Ascending aorta (tissue), 2 donors: ENCODE measurements at regions not wholly inside any gene's neighbourhood (a gene's known extent, or its start where the extent isn't known, plus 50 kb on each side); places are given as distances from the start of the nearest gene placed in this dataset.

ENCODE experiments used
- DNase-seq, 2 donors: peaks; one replicate each; pipeline ENCODE4 v3.0.0-alpha.2; 2019; ENCODE audit warnings: low spot score in 2 of 2
- H3K27ac ChIP-seq, 2 donors: fragments of 200-600 bp; sonication (generic); one replicate each; pipeline ENCODE4 v1.5.1; 2016 to 2017; ENCODE audit warnings: mild to moderate bottlenecking in 1 of 2
- H3K27me3 ChIP-seq: fragments of 200-600 bp; sonication (generic); one replicate; pipeline ENCODE4 v1.5.1; 2017
- H3K36me3 ChIP-seq, 2 donors: fragments of 200-600 bp; sonication (generic); one replicate each; pipeline ENCODE4 v1.5.1; 2016
- H3K4me1 ChIP-seq, 2 donors: fragments of 200-600 bp; sonication (generic); one replicate each; pipeline ENCODE4 v1.5.1; 2016 to 2017; ENCODE audit warnings: mild to moderate bottlenecking in 1 of 2
- H3K4me3 ChIP-seq, 2 donors: fragments of 200-600 bp; sonication (generic); one replicate each; pipeline ENCODE4 v1.5.1; 2016 to 2017; ENCODE audit warnings: mild to moderate bottlenecking in 1 of 2
- H3K9me3 ChIP-seq, 2 donors: fragments of 200-600 bp; sonication (generic); one replicate each; pipeline ENCODE4 v1.5.1; 2016
- intact Hi-C: fragments of 100-400 bp; cut with DNase I; formaldehyde crosslinking; loops from one replicate; pipeline ENCODE4 v1.15.1; 2023
- TF ChIP-seq, protein P1 (sequence below), 3 experiments: fragments of 200-600 bp in 2 of 3; fragments of 450-650 bp in 1 of 3; sonication (generic) in 2 of 3; IDR thresholded peaks; one replicate each; pipeline ENCODE4 v1.5.1; 2016 to 2019; ENCODE audit warnings: antibody characterized with exemption in 3 of 3, mild to moderate bottlenecking in 1 of 3, moderate library complexity in 1 of 3

- TF ChIP-seq, protein P1, sequence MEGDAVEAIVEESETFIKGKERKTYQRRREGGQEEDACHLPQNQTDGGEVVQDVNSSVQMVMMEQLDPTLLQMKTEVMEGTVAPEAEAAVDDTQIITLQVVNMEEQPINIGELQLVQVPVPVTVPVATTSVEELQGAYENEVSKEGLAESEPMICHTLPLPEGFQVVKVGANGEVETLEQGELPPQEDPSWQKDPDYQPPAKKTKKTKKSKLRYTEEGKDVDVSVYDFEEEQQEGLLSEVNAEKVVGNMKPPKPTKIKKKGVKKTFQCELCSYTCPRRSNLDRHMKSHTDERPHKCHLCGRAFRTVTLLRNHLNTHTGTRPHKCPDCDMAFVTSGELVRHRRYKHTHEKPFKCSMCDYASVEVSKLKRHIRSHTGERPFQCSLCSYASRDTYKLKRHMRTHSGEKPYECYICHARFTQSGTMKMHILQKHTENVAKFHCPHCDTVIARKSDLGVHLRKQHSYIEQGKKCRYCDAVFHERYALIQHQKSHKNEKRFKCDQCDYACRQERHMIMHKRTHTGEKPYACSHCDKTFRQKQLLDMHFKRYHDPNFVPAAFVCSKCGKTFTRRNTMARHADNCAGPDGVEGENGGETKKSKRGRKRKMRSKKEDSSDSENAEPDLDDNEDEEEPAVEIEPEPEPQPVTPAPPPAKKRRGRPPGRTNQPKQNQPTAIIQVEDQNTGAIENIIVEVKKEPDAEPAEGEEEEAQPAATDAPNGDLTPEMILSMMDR (IDR thresholded peaks at IDR 0.05): no peak
- intact Hi-C loops: no loop called here
These were observed 227.6 kb upstream of the TBC1D5 start for GRCh38 chr3:17969985-17970568.

GRCh38 chr3:17969244-17969643, 226.8 kb upstream of the TBC1D5 start:
- H3K4me1 ChIP-seq: no peaks in the 10 kb centered on the region
- no peak overlapping the region for H3K27ac ChIP-seq
- H3K9me3 ChIP-seq: no peaks in the 10 kb centered on the region
- intact Hi-C loops: no loop called here
- no peaks in the 10 kb centered on the region for H3K27me3 ChIP-seq
- DNase-seq: no peak
- TF ChIP-seq, protein P1 (IDR thresholded peaks at IDR 0.05): no peak
- H3K36me3 ChIP-seq: no peaks in the 10 kb centered on the region
- no peak overlapping the region for H3K4me3 ChIP-seq

More at GRCh38 chr3:17969985-17970568, 227.6 kb upstream of the TBC1D5 start:
- no peak overlapping the region for H3K4me3 ChIP-seq
- no peak for DNase-seq
- H3K27ac ChIP-seq: no peak overlapping the region
- no peaks in the 10 kb centered on the region for H3K4me1 ChIP-seq
- H3K36me3 ChIP-seq: no peaks in the 10 kb centered on the region
- H3K9me3 ChIP-seq: no peaks in the 10 kb centered on the region
- H3K27me3 ChIP-seq: no peaks in the 10 kb centered on the region

- Histone ChIP-seq H3K4me3 (no peak overlapping the region), H3K27me3 (no peaks in the 10 kb centered on the region), H3K4me1 (no peaks in the 10 kb centered on the region), H3K9me3 (no peaks in the 10 kb centered on the region), H3K27ac (no peak overlapping the region), H3K36me3 (no peaks in the 10 kb centered on the region)
- intact Hi-C loops: no loop called here
- DNase-seq: no peak
- TF ChIP-seq, protein P1 (IDR thresholded peaks at IDR 0.05): no peak
These were observed 225.6 kb upstream of the TBC1D5 start for GRCh38 chr3:17967953-17968607.

GRCh38 chr3:17967111-17967510, 224.7 kb upstream of the TBC1D5 start:
- no peaks in the 10 kb centered on the region for H3K4me1 ChIP-seq
- TF ChIP-seq, protein P1 (IDR thresholded peaks at IDR 0.05): no peak
- H3K36me3 ChIP-seq: no peaks in the 10 kb centered on the region
- no peak for DNase-seq
- H3K4me3 ChIP-seq: no peak overlapping the region
- no peaks in the 10 kb centered on the region for H3K27me3 ChIP-seq
- no peak overlapping the region for H3K27ac ChIP-seq
- H3K9me3 ChIP-seq: no peaks in the 10 kb centered on the region
- intact Hi-C loops: no loop called here

GRCh38 chr3:17965331-17965730, 222.9 kb upstream of the TBC1D5 start:
- no peak for DNase-seq

More at GRCh38 chr3:17965331-17965730, 222.9 kb upstream of the TBC1D5 start:
- no peak overlapping the region for H3K4me3 ChIP-seq
- TF ChIP-seq, protein P1 (IDR thresholded peaks at IDR 0.05): no peak
- H3K27ac ChIP-seq: no peak overlapping the region
- no peaks in the 10 kb centered on the region for H3K36me3 ChIP-seq
- H3K27me3 ChIP-seq: no peaks in the 10 kb centered on the region
- intact Hi-C loops: no loop called here
- no peaks in the 10 kb centered on the region for H3K4me1 ChIP-seq
- H3K9me3 ChIP-seq: no peaks in the 10 kb centered on the region
